NCI-H187 (cell line): ENCODE measurements at regions not wholly inside any gene's neighbourhood (a gene's known extent, or its start where the extent isn't known, plus 50 kb on each side); places are given as distances from the start of the nearest gene placed in this dataset.
"Not testable (repeated sequence)": the region's sequence is repeated elsewhere in the genome, so short reads cannot be mapped to it uniquely, and the experiment has no call there.

Experiments
- DNase-seq, 2 experiments: peaks; one replicate each; lab custom pipeline; 2025; lab: John Stamatoyannopoulos, UW

DNA sequence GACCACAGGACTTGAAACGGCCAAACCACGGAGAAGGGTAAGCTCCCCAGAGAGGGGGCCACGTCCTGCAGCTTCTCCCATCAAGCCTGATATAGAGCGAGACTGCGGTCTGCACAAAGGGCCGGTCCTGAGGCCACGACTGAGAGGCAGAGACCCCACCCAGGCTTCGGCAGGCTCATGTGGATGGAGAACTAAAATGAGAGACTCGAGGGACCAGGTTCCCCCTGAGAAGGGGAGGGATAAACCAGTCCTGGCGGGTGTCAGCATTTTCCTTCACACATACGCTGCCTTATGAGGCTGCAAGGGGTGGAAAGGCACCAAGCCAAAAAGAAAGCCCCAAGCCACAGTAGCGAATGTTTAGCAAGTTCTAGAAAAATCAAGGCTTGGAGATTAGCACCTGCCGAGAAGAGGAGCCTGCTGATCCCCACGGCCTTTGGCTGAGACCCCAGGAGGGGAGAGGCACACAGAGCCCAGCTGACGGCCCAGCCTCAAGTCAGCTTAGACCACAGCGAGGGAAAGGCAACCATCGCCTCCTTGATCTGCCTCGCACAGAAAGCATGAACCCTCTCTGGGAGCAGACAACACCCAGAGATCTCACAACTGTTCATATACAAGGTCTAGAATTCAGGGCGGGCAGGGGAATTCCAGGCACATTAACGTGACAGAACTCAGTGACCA lies 92.6 kb upstream of the RNF32 start:
- DNase-seq: no peak

DNA sequence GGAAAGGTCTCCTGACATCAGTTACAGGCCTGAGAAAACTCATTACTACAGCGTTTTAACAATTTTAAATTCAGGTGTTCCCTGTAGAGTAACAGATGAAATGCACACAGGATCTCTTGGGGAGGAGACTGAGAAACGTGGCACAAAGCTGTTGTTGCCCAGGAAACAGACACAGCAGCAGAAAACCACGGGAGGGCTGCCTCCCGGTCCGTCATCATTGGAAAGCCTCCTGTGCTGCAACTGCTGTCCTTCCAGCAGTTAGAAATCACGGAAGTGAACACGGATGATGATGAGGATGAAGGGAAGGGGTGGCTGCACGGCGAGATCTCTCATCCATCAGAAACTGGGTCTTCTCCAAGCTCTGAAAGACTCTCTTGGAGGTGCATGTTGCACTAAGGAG lies 94.6 kb upstream of the RNF32 start:
- DNase-seq: no peak

- no peak for DNase-seq
Observed at GRCh38 chr7:156544919-156545715, 95.5 kb upstream of the RNF32 start.

GRCh38 chr7:156543699-156544598 lies 96.6 kb upstream of the RNF32 start:
- no peak for DNase-seq

- DNase-seq: no peak
Observed at GRCh38 chr7:156540619-156541165, 99.9 kb upstream of the RNF32 start.

GRCh38 chr7:156539999-156540398 lies 100.6 kb upstream of the RNF32 start:
- DNase-seq: no peak

DNA sequence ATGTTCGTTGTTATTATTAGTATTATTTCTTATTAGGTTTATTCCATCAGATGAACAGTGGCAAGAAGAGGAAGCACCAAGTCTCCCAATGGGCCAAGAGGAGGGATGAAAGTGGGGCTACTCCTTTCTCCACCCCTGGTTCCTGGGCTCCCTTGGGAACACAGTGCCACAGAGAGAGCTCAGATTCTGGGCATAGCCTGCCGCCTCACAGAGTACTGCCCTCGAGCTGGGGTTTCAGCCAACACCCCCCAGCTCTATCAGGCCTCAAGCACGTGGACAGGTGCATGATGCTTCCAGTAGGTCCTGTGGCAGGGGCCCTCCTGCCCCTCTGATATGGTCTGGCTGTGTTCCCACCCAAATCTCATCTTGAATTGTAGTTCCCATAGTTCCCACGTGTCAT lies 103.6 kb upstream of the RNF32 start:
- DNase-seq: no peak

GRCh38 chr7:156534925-156535324 lies 105.6 kb upstream of the RNF32 start:
- DNase-seq: no peak

DNA sequence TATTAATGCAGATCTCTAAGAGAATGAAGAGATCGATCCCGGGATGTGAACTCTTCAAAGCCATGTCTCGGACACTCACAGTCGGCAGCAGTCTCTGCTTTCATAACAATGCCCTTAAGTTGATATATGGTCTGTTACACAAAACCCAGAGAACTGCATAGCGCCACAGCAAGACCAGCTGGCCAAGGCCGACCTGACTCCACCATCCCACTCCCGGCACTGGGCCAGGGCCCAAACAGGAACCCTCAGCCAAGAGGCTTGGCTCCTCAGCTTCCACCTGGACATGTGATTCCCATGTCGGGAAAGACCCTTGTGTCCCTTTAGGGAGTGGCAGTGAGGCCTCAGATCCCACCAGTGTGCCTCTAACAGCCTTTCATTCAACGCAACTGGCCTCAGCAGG lies 106.6 kb upstream of the RNF32 start:
- no peak for DNase-seq

DNA sequence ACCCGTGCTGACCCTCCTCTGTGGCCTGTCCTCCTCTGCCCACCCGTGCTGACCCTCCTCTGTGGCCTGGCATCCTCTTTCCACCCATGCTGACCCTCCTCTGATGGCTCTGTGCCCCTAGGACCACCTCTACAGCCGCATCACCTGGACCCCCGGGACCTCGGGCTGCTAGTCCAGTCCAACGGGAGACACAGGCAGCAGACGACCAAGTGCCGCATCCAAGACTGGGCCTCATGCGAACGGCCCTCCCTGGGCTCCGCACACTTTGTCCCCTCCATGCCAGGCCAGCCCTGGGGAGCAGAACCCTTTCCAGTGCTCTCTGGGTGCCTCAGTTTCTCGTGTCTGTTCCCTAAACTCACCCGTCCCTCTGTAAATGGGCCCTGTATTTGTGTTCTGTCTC lies 107.2 kb upstream of the RNF32 start:
- no peak for DNase-seq

GRCh38 chr7:156532016-156532602 lies 108.5 kb upstream of the RNF32 start:
- DNase-seq: no peak

GRCh38 chr7:156529956-156530355 lies 110.6 kb upstream of the RNF32 start:
- no peak for DNase-seq

DNA sequence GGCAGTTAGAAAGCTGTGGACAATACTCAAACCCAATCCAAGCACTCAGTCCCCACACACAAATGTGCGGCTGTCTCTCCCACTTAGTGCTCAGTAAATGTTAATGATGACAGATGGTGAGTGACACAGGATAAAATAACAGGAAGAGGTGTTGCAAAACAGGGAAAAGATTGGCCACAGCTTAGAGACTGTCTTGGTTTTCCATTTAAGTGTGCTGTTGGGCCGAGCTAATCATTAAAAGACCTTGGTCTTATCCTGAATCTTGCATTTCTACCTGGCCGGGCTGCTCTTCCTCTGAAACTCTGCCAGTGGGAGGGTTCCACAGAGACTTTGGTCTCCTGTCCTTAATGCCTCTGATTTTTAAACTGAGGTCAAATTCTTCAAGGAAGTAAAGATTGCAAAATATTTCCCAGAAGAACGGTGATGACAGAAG lies 113.1 kb upstream of the RNF32 start:
- no peak for DNase-seq

DNA sequence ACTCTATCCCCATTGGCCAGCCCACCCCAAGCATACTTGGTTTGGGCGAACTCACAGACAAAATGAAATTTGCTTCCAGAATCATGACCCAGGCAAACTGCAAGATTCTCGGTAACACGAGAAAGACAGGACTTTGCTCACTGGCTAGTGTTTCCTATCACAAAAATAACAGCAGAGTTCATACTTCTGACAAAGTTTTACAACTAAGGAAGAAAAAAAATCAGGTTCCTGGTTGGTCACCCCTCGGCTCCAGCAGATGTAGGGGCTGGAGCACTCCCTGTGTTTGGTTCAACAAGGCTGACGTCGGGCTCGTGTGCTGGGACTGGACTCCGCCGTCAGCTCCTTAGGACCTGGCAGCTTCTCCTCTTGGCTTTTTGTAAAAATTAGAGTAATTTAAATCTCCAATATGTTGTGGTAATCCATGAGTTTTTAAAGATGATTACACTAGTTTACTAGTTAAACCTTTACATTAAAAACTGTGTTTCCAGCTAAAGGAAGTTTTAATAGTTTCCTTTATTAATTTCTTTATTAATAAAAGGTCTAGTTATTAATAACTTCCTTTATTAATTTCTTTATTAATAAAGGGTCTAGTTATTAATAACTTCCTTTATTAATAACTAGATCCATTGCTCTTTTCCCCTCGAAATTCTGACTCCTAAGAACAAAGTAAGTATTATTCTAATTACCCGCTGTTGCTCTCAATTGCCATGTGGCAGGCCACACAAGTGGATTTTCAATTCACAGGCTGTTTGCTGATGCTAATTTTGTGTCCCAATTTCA lies 115.6 kb upstream of the RNF32 start:
- no peak for DNase-seq

DNA sequence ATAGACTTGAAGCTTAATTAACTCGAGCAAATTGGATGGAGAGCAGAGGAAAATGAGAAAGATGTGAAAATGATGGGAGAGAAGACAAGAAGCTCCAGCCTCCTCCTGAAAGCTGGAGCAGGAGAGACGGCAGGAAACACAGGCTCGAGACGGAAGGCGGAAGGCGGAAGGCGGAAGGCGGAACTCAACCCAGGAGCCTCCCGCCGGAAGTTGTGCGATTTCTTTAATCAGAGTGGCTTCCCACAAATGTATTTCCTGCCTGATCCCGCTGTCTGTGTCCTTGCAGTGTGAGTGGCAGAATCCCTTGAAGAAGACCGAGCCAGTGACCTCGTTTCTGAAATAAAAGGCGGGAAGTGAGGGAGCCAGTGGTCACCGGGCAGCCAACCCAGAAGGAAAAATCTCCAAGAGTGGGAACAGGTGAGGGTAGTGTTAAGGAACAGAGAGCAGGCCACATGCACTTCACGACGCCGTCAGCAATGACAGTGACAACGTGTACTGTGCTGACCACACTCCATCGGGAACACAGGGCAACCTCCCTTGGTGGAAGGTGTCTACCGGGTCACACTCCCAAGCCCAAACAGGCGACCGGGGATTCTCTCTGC lies 117.0 kb upstream of the RNF32 start:
- DNase-seq: no peak

DNA sequence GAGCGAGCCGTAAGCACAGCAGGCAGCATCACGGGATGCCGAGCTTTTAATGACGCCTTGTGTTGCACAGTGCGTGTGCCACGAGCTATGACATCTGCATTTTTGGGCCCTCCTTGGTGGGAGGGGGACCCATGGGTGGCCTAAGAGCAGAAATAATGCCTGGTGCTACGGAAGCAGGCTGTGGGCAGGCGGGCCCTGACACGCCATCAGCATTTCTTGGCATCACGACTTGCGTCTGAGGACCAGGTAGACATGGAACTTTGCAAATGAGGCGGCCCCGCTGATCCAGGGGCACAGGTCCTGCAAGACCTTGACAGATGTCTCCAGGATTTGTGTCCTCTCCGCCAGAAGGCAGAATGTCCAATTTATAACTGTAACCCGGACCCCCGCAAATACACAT lies 117.8 kb upstream of the RNF32 start:
- DNase-seq: no peak

- no peak for DNase-seq
Observed at GRCh38 chr7:156519070-156519469, 121.5 kb upstream of the RNF32 start.

- DNase-seq: no peak
Observed at GRCh38 chr7:156518466-156518865, 122.1 kb upstream of the RNF32 start.

DNA sequence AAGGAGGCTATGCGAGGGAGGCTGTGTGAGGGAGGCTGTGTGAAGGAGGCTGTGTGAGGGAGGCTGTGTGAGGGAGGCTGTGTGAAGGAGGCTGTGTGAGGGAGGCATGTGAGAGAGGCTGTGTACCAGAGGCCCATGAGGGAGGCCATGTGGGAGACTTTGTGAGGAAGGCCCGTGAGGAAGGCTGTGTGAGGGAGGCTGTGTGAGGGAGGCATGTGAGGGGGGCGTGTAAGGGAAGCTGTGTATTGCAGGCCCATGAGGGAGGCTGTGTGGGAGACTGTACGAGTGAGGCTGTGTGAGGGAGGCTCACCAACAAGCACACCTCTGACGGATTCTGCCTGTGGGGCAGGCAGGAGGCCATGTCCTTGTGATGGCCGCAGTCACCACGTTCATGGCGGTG lies 122.7 kb upstream of the RNF32 start:
- DNase-seq: not testable (repeated sequence)

- no peak for DNase-seq
Observed at GRCh38 chr7:156516791-156517378, 123.7 kb upstream of the RNF32 start.
